ENCODE measurements at regions not wholly inside any gene's neighbourhood (a gene's known extent, or its start where the extent isn't known, plus 50 kb on each side); places are given as distances from the start of the nearest gene placed in this dataset.

- DNase-seq (no peak), ATAC-seq (no peak)
- H3K9me3 ChIP-seq: no peaks in the 10 kb centered on the region
- peaks cover 0 to 58% of the 10 kb centered on the region in 2 donors for H3K27me3 ChIP-seq
- H3K4me3 ChIP-seq: no peak overlapping the region
- no peak for TF ChIP-seq CTCF (IDR thresholded peaks at IDR 0.05)
- H3K27ac ChIP-seq: no peak overlapping the region
- intact Hi-C loops (cut with DNase I): no loop called here
- peaks cover 9 to 29% of the 10 kb centered on the region in 2 donors for H3K4me1 ChIP-seq
- H3K36me3 ChIP-seq: no peaks in the 10 kb centered on the region
Observed at GRCh38 chr1:30819244-30819571, 61.6 kb upstream of the LAPTM5 start.

GRCh38 chr1:30818568-30819243 is 61.1 kb upstream of the LAPTM5 start:
- peak in 2 of 4 donors; percentile 59 to 61 for DNase-seq
- intact Hi-C loops (cut with DNase I): no loop called here

GRCh38 chr1:30817548-30817947 is 60.0 kb upstream of the LAPTM5 start:
- no peaks in the 10 kb centered on the region for H3K9me3 ChIP-seq
- TF ChIP-seq CTCF (IDR thresholded peaks at IDR 0.05): no peak
- ATAC-seq: no peak
- no peak for DNase-seq
- H3K27ac ChIP-seq: no peak overlapping the region
- H3K27me3 ChIP-seq: peaks cover 0 to 62% of the 10 kb centered on the region in 2 donors
- H3K4me3 ChIP-seq: no peak overlapping the region
- intact Hi-C loops (cut with DNase I): no loop called here
- H3K4me1 ChIP-seq: peaks cover 0 to 13% of the 10 kb centered on the region in 2 donors
- no peaks in the 10 kb centered on the region for H3K36me3 ChIP-seq

More at GRCh38 chr1:30818568-30819243, 61.1 kb upstream of the LAPTM5 start:
- Histone ChIP-seq H3K27ac (no peak overlapping the region), H3K4me3 (no peak overlapping the region), H3K27me3 (peaks cover 0 to 58% of the 10 kb centered on the region in 2 donors), H3K4me1 (peaks cover 7 to 24% of the 10 kb centered on the region in 2 donors), H3K9me3 (no peaks in the 10 kb centered on the region), H3K36me3 (no peaks in the 10 kb centered on the region)
- TF ChIP-seq CTCF (IDR thresholded peaks at IDR 0.05): no peak
- peak; percentile 81 for ATAC-seq

GRCh38 chr1:30817077-30817438 is 59.5 kb upstream of the LAPTM5 start:
- Histone ChIP-seq H3K4me3 (no peak overlapping the region), H3K27me3 (peaks cover 0 to 67% of the 10 kb centered on the region in 2 donors), H3K9me3 (no peaks in the 10 kb centered on the region), H3K36me3 (no peaks in the 10 kb centered on the region), H3K4me1 (peaks cover 0 to 13% of the 10 kb centered on the region in 2 donors), H3K27ac (no peak overlapping the region)
- TF ChIP-seq CTCF (IDR thresholded peaks at IDR 0.05): no peak
- DNase-seq: no peak
- no peak for ATAC-seq
- intact Hi-C loops (cut with DNase I): no loop called here

- Histone ChIP-seq H3K4me3 (no peak overlapping the region), H3K27ac (no peak overlapping the region), H3K27me3 (peaks cover 0 to 72% of the 10 kb centered on the region in 2 donors), H3K4me1 (peaks cover 0 to 13% of the 10 kb centered on the region in 2 donors), H3K9me3 (no peaks in the 10 kb centered on the region), H3K36me3 (no peaks in the 10 kb centered on the region)
- TF ChIP-seq CTCF (IDR thresholded peaks at IDR 0.05): no peak
- ATAC-seq (peak; percentile 61), DNase-seq (peak in 2 of 4 donors; percentile 46 to 67)
- intact Hi-C loops (cut with DNase I): no loop called here
Observed at GRCh38 chr1:30816211-30817076, 58.9 kb upstream of the LAPTM5 start.

All from left lung (tissue), 4 donors.